Endothelial cell of umbilical vein (primary cell): ENCODE measurements at regions not wholly inside any gene's neighbourhood (a gene's known extent, or its start where the extent isn't known, plus 50 kb on each side); places are given as distances from the start of the nearest gene placed in this dataset.

Experiments
- BruUV-seq: library from RNA; stranded (reverse); fragments of 400-500 nt; replicated peaks from 2 replicates; lab custom pipeline; 2021; lab: Mats Ljungman, UMichigan
- CTCF ChIA-PET: fragments of 300-600, 350-600 bp; sonication (Branson Sonifier 250); formaldehyde crosslinking; loops from one replicate; lab custom pipeline; 2021; ENCODE audit warnings: antibody characterized with exemption, inconsistent platforms; lab: Charles Lee
- POLR2A ChIA-PET: fragments of 300-600, 350-600 bp; sonication (Branson Sonifier 250); formaldehyde crosslinking; loops from one replicate; lab custom pipeline; 2021; ENCODE audit warnings: antibody characterized with exemption, inconsistent platforms; lab: Charles Lee
- DNase-seq: peaks from one replicate; pipeline ENCODE4 v3.0.0-alpha.2; 2011; ENCODE audit warnings: low read depth, low spot score
- FAIRE-seq: peaks from 2 replicates; lab custom pipeline; 2011; peaks lifted over from hg19 to GRCh38; lab: Jason Lieb, UNC
- H2AFZ ChIP-seq: 2 replicates; pipeline ENCODE4 v1.6.0; 2012; ENCODE audit warnings: low read depth, low read length, control low read depth, inconsistent platforms
- H3K27ac ChIP-seq: 2 replicates; pipeline ENCODE4 v1.5.1; 2011; ENCODE audit warnings: low read depth, mild to moderate bottlenecking, control low read depth, low read length, moderate library complexity; ENCODE audit not compliant: insufficient read depth
- H3K27me3 ChIP-seq, 2 experiments: 2 replicates each; pipeline versions ENCODE4 v1.6.0 to v1.6.1; 2011; ENCODE audit warnings: low read length in 2 of 2, mixed read lengths in 1 of 2; ENCODE audit not compliant: control insufficient read depth in 2 of 2, insufficient read depth in 2 of 2
- H3K36me3 ChIP-seq, 2 experiments: 2 replicates in 1 of 2; 3 replicates in 1 of 2; pipeline ENCODE4 v1.5.1; 2011; ENCODE audit warnings: low read length in 2 of 2, mild to moderate bottlenecking in 1 of 2, moderate library complexity in 1 of 2; ENCODE audit not compliant: control insufficient read depth in 2 of 2, insufficient read depth in 2 of 2; ENCODE audit errors: extremely low read depth in 1 of 2
- H3K4me1 ChIP-seq: 3 replicates; pipeline ENCODE4 v1.5.1; 2011; ENCODE audit warnings: mild to moderate bottlenecking, low read length; ENCODE audit not compliant: control insufficient read depth, insufficient read depth; ENCODE audit errors: extremely low read depth
- H3K4me2 ChIP-seq: 2 replicates; pipeline ENCODE4 v1.6.1; 2011; ENCODE audit warnings: low read length, control low read depth, mixed read lengths; ENCODE audit not compliant: insufficient read depth
- H3K4me3 ChIP-seq, 3 experiments: fragments of 200-600 bp in 1 of 3; sonication (generic), shearing (Covaris generic) in 1 of 3; replicated peaks in 1 of 3; 2 replicates each; pipeline ENCODE4 v1.5.1; 2011 to 2016; ENCODE audit warnings: control low read depth in 3 of 3, low read length in 3 of 3, mild to moderate bottlenecking in 2 of 3, inconsistent platforms in 1 of 3, low read depth in 1 of 3, moderate library complexity in 1 of 3; ENCODE audit not compliant: insufficient read depth in 1 of 3
- H3K79me2 ChIP-seq: 2 replicates; pipeline ENCODE4 v1.6.0; 2012; ENCODE audit warnings: low read length, inconsistent platforms; ENCODE audit not compliant: control insufficient read depth, insufficient read depth
- H3K9ac ChIP-seq: replicated peaks from 2 replicates; pipeline ENCODE3; 2011; ENCODE audit warnings: low read length, control low read depth; ENCODE audit not compliant: insufficient read depth; ENCODE audit errors: extremely low read depth
- H3K9me1 ChIP-seq: replicated peaks from 3 replicates; pipeline ENCODE4 v1.6.0; 2011; ENCODE audit warnings: mild to moderate bottlenecking, low read length; ENCODE audit not compliant: control insufficient read depth, insufficient read depth; ENCODE audit errors: extremely low read depth
- H3K9me3 ChIP-seq: replicated peaks from 2 replicates; pipeline ENCODE4 v1.5.1; 2012; ENCODE audit warnings: low read length, inconsistent platforms; ENCODE audit not compliant: control insufficient read depth, insufficient read depth
- H4K20me1 ChIP-seq: replicated peaks from 2 replicates; pipeline ENCODE3; 2011; ENCODE audit warnings: mild to moderate bottlenecking, low read length; ENCODE audit not compliant: control insufficient read depth, insufficient read depth; ENCODE audit errors: extremely low read depth
- CTCF ChIP-seq, 2 donors: IDR thresholded peaks; 1 replicate in 1 of 2; 2 replicates in 1 of 2; pipeline ENCODE4 v1.5.1; 2011; ENCODE audit warnings: low read length in 2 of 2, mild to moderate bottlenecking in 2 of 2, moderate library complexity in 2 of 2, control low read depth in 1 of 2, inconsistent platforms in 1 of 2, low read depth in 1 of 2; ENCODE audit not compliant: insufficient read depth in 1 of 2; ENCODE audit errors: extremely low read depth in 1 of 2
- EZH2 ChIP-seq: IDR thresholded peaks from 2 replicates; pipeline ENCODE4 v1.6.1; 2012; ENCODE audit warnings: borderline replicate concordance, low read depth, mild to moderate bottlenecking, moderate library complexity, low read length, inconsistent platforms; ENCODE audit not compliant: severe bottlenecking
- FOS ChIP-seq: IDR thresholded peaks from 2 replicates; pipeline ENCODE4 v1.6.1; 2011; ENCODE audit warnings: mild to moderate bottlenecking, low read length, moderate library complexity, borderline replicate concordance; ENCODE audit not compliant: insufficient read depth
- GATA2 ChIP-seq: IDR thresholded peaks from 2 replicates; pipeline ENCODE4 v1.7.0; 2011; ENCODE audit warnings: low read depth, mild to moderate bottlenecking, moderate library complexity, mixed read lengths, low read length; ENCODE audit not compliant: insufficient read length, insufficient read depth
- JUN ChIP-seq: IDR thresholded peaks from 2 replicates; pipeline ENCODE4 v1.6.1; 2011; ENCODE audit warnings: borderline replicate concordance, low read depth; ENCODE audit not compliant: insufficient read length, insufficient read depth
- MYC ChIP-seq: IDR thresholded peaks from one replicate; pipeline ENCODE4 v1.6.1; 2011; ENCODE audit warnings: mild to moderate bottlenecking, low read depth, low read length
- POLR2A ChIP-seq: IDR thresholded peaks from 2 replicates; pipeline ENCODE4 v1.6.1; 2012; ENCODE audit warnings: low read depth, mild to moderate bottlenecking, control low read depth, low read length
- POLR2AphosphoS5 ChIP-seq: IDR thresholded peaks from 2 replicates; pipeline ENCODE4 v1.6.1; 2012; ENCODE audit warnings: low read depth, mild to moderate bottlenecking, control low read depth, low read length, moderate library complexity; ENCODE audit not compliant: insufficient read depth
- dilution Hi-C: fragments of 300-500 bp; cut with MboI; formaldehyde crosslinking; loops from one replicate; pipeline ENCODE4 v1.15.0; 2019; ENCODE audit warnings: low sequenced_read_pairs; ENCODE audit not compliant: extremely low pct_ligation_motif_present
- intact Hi-C: fragments of 100-400 bp; cut with micrococcal nuclease; formaldehyde crosslinking; loops from one replicate; pipeline ENCODE4 v1.10.0; 2022
- TF ChIP-seq, protein P1 (sequence below): IDR thresholded peaks from 2 replicates; pipeline ENCODE4 v1.6.1; 2011; ENCODE audit not compliant: insufficient read depth, insufficient read length

GRCh38 chr10:33492701-33493345, 158.4 kb upstream of the NRP1 start:
- intact Hi-C loops = no loop called here
- ChIA-PET CTCF (no interaction called here), POLR2A (no interaction called here)
- Histone ChIP-seq H3K36me3 (no peaks in the 10 kb centered on the region), H2AFZ (no peak overlapping the region), H3K4me2 (no peak overlapping the region), H3K4me3 (no peak overlapping the region), H3K27ac (no peak overlapping the region), H3K4me1 (no peaks in the 10 kb centered on the region), H4K20me1 (no peaks in the 10 kb centered on the region), H3K9me1 (no peaks in the 10 kb centered on the region), H3K9me3 (no peaks in the 10 kb centered on the region), H3K27me3 (peaks cover 0 to 15% of the 10 kb centered on the region in 2 experiments), H3K79me2 (no peaks in the 10 kb centered on the region), H3K9ac (no peak overlapping the region)
- dilution Hi-C loops = no loop called here
- DNase-seq (no peak), FAIRE-seq (no peak)
- TF ChIP-seq JUN (no peak), POLR2AphosphoS5 (no peak), POLR2A (no peak), EZH2 (no peak), FOS (no peak), GATA2 (no peak), CTCF (IDR thresholded peaks at IDR 0.05; ENCODE audit: extremely low read depth in 1 of 2, insufficient read depth in 1 of 2, low read depth in 1 of 2, low read length in 2 of 2) (no peak), MYC (no peak)
- TF ChIP-seq, protein P1, sequence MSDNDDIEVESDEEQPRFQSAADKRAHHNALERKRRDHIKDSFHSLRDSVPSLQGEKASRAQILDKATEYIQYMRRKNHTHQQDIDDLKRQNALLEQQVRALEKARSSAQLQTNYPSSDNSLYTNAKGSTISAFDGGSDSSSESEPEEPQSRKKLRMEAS = no peak
- BruUV-seq = no TSS peak
